Liver (tissue), 8 donors: ENCODE measurements at regions not wholly inside any gene's neighbourhood (a gene's known extent, or its start where the extent isn't known, plus 50 kb on each side); places are given as distances from the start of the nearest gene placed in this dataset.

Experiments
- DNase-seq: peaks from one replicate; pipeline ENCODE4 v3.0.0-alpha.2; 2017; ENCODE audit warnings: low spot score
- H3K27ac ChIP-seq, 2 donors: one replicate each; pipeline ENCODE4 v1.7.0; 2013; ENCODE audit warnings: inconsistent platforms in 2 of 2, low read length in 2 of 2, control low read depth in 1 of 2, low read depth in 1 of 2, mild to moderate bottlenecking in 1 of 2
- H3K27me3 ChIP-seq, 4 donors: one replicate each; pipeline versions ENCODE4 v1.6.1 to v1.7.0; 2013; ENCODE audit warnings: low read length in 3 of 4, inconsistent platforms in 1 of 4, mild to moderate bottlenecking in 1 of 4, moderate library complexity in 1 of 4; ENCODE audit not compliant: control insufficient read depth in 4 of 4, insufficient read depth in 4 of 4
- H3K36me3 ChIP-seq, 4 donors: one replicate each; pipeline versions ENCODE4 v1.6.1 to v1.7.0; 2013; ENCODE audit warnings: low read length in 3 of 4, mild to moderate bottlenecking in 3 of 4, low read depth in 1 of 4, moderate library complexity in 1 of 4; ENCODE audit not compliant: control insufficient read depth in 4 of 4, insufficient read depth in 3 of 4
- H3K4me1 ChIP-seq, 4 donors: one replicate each; pipeline versions ENCODE4 v1.6.1 to v1.7.0; 2013; ENCODE audit warnings: low read length in 3 of 4, mild to moderate bottlenecking in 3 of 4, moderate library complexity in 1 of 4; ENCODE audit not compliant: control insufficient read depth in 4 of 4, insufficient read depth in 4 of 4
- H3K4me3 ChIP-seq, 3 donors: one replicate each; pipeline versions ENCODE4 v1.6.1 to v1.7.0; 2013; ENCODE audit warnings: low read length in 3 of 3, control low read depth in 1 of 3, low read depth in 1 of 3, mild to moderate bottlenecking in 1 of 3
- H3K9ac ChIP-seq, 2 donors: one replicate each; pipeline ENCODE4 v1.7.0; 2013; ENCODE audit warnings: low read length in 2 of 2, mild to moderate bottlenecking in 2 of 2, moderate library complexity in 2 of 2, control low read depth in 1 of 2, low read depth in 1 of 2
- H3K9me3 ChIP-seq, 4 donors: one replicate each; pipeline versions ENCODE4 v1.6.1 to v1.7.0; 2013; ENCODE audit warnings: low read length in 3 of 4; ENCODE audit not compliant: control insufficient read depth in 4 of 4
- ATF3 ChIP-seq: IDR thresholded peaks from 2 replicates; pipeline ENCODE4 v1.6.1; 2016; ENCODE audit warnings: antibody characterized with exemption
- EGR1 ChIP-seq, 2 donors: IDR thresholded peaks; 2 replicates each; pipeline ENCODE4 v1.6.1; 2016 to 2018; ENCODE audit warnings: antibody characterized with exemption in 2 of 2, low read depth in 2 of 2
- FOXA1 ChIP-seq: IDR thresholded peaks from 2 replicates; pipeline ENCODE4 v1.6.1; 2016; ENCODE audit warnings: antibody characterized with exemption
- FOXA2 ChIP-seq: IDR thresholded peaks from 2 replicates; pipeline ENCODE4 v1.6.1; 2016; ENCODE audit warnings: antibody characterized with exemption
- GABPA ChIP-seq, 2 donors: IDR thresholded peaks in 1 of 2; conservative IDR thresholded peaks in 1 of 2; 2 replicates each; pipeline ENCODE4 v1.6.1; 2016; ENCODE audit warnings: antibody characterized with exemption in 2 of 2, mild to moderate bottlenecking in 1 of 2, moderate library complexity in 1 of 2
- HNF4A ChIP-seq, 2 donors: conservative IDR thresholded peaks; 2 replicates each; pipeline ENCODE4 v1.6.1; 2016; ENCODE audit warnings: antibody characterized with exemption in 2 of 2, mild to moderate bottlenecking in 2 of 2
- HNF4G ChIP-seq: IDR thresholded peaks from 2 replicates; pipeline ENCODE4 v1.6.1; 2016; ENCODE audit warnings: antibody characterized with exemption
- JUND ChIP-seq, 2 donors: IDR thresholded peaks; 2 replicates each; pipeline ENCODE4 v1.6.1; 2016; ENCODE audit warnings: antibody characterized with exemption in 2 of 2
- MAX ChIP-seq: IDR thresholded peaks from 2 replicates; pipeline ENCODE4 v1.6.1; 2016; ENCODE audit warnings: antibody characterized with exemption
- NR2F2 ChIP-seq: IDR thresholded peaks from 2 replicates; pipeline ENCODE4 v1.6.1; 2016; ENCODE audit warnings: antibody characterized with exemption
- RAD21 ChIP-seq, 2 donors: IDR thresholded peaks; 2 replicates each; pipeline ENCODE4 v1.6.1; 2016; ENCODE audit warnings: antibody characterized with exemption in 2 of 2, mild to moderate bottlenecking in 2 of 2
- REST ChIP-seq: IDR thresholded peaks from 2 replicates; pipeline ENCODE4 v1.6.1; 2016; ENCODE audit warnings: antibody characterized with exemption, mild to moderate bottlenecking
- RXRA ChIP-seq, 2 donors: IDR thresholded peaks; 2 replicates each; pipeline ENCODE4 v1.6.1; 2017 to 2018; ENCODE audit warnings: antibody characterized with exemption in 2 of 2, mild to moderate bottlenecking in 1 of 2
- SP1 ChIP-seq: IDR thresholded peaks from 2 replicates; pipeline ENCODE4 v1.6.1; 2018; ENCODE audit warnings: antibody characterized with exemption, mild to moderate bottlenecking
- TAF1 ChIP-seq: conservative IDR thresholded peaks from 2 replicates; pipeline ENCODE4 v1.6.1; 2016; ENCODE audit warnings: antibody characterized with exemption, mild to moderate bottlenecking
- YY1 ChIP-seq: IDR thresholded peaks from 2 replicates; pipeline ENCODE4 v1.6.1; 2016; ENCODE audit warnings: antibody characterized with exemption, mild to moderate bottlenecking
- WGBS: extraction: QIAGEN DNeasy Blood & Tissue Kit; methylation state at CpG from one replicate; pipeline ENCODE4 v1.1.7; 2013; 5-methylcytosine and 5-hydroxymethylcytosine counted together
- TF ChIP-seq, protein P1 (sequence below): fragments of 150-350 bp; IDR thresholded peaks from 2 replicates; pipeline ENCODE4 v1.5.1; 2017; ENCODE audit warnings: improper control_type of control experiment, low read depth, low read length; ENCODE audit not compliant: missing input control
- TF ChIP-seq, protein P2 (sequence below): IDR thresholded peaks from 2 replicates; pipeline ENCODE4 v1.6.1; 2016; ENCODE audit warnings: antibody characterized with exemption
- donor health status: healthy.
- donor health status: healthy.
- donor health status: healthy.
- donor health status: healthy.
- donor health status: healthy.

GRCh38 chr6:4644996-4645395 is 131.2 kb upstream of the CDYL start:
- H3K27ac ChIP-seq: no peak overlapping the region
- TF ChIP-seq MAX: no peak
- TF ChIP-seq EGR1 (IDR thresholded peaks at IDR 0.05; ENCODE audit: low read depth in 2 of 2): no peak
- no peak for TF ChIP-seq GABPA (IDR thresholded peaks at IDR 0.05 in 1 of 2, conservative IDR thresholded peaks at IDR 0.05 in 1 of 2)
- TF ChIP-seq TAF1: no peak
- no peak for TF ChIP-seq RAD21 (IDR thresholded peaks at IDR 0.05)
- TF ChIP-seq, protein P1, sequence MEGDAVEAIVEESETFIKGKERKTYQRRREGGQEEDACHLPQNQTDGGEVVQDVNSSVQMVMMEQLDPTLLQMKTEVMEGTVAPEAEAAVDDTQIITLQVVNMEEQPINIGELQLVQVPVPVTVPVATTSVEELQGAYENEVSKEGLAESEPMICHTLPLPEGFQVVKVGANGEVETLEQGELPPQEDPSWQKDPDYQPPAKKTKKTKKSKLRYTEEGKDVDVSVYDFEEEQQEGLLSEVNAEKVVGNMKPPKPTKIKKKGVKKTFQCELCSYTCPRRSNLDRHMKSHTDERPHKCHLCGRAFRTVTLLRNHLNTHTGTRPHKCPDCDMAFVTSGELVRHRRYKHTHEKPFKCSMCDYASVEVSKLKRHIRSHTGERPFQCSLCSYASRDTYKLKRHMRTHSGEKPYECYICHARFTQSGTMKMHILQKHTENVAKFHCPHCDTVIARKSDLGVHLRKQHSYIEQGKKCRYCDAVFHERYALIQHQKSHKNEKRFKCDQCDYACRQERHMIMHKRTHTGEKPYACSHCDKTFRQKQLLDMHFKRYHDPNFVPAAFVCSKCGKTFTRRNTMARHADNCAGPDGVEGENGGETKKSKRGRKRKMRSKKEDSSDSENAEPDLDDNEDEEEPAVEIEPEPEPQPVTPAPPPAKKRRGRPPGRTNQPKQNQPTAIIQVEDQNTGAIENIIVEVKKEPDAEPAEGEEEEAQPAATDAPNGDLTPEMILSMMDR: no peak
- TF ChIP-seq SP1: no peak
- TF ChIP-seq HNF4A (conservative IDR thresholded peaks at IDR 0.05): no peak
- TF ChIP-seq HNF4G: no peak
- no peak for TF ChIP-seq ATF3
- no peak for TF ChIP-seq RXRA (IDR thresholded peaks at IDR 0.05)
- TF ChIP-seq, protein P2, sequence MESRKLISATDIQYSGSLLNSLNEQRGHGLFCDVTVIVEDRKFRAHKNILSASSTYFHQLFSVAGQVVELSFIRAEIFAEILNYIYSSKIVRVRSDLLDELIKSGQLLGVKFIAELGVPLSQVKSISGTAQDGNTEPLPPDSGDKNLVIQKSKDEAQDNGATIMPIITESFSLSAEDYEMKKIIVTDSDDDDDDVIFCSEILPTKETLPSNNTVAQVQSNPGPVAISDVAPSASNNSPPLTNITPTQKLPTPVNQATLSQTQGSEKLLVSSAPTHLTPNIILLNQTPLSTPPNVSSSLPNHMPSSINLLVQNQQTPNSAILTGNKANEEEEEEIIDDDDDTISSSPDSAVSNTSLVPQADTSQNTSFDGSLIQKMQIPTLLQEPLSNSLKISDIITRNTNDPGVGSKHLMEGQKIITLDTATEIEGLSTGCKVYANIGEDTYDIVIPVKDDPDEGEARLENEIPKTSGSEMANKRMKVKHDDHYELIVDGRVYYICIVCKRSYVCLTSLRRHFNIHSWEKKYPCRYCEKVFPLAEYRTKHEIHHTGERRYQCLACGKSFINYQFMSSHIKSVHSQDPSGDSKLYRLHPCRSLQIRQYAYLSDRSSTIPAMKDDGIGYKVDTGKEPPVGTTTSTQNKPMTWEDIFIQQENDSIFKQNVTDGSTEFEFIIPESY: no peak
- no peak for TF ChIP-seq FOXA2
- TF ChIP-seq JUND (IDR thresholded peaks at IDR 0.05): no peak
- no peak for TF ChIP-seq FOXA1
- TF ChIP-seq REST: no peak
- no peak for TF ChIP-seq YY1
- no peak for TF ChIP-seq NR2F2
- no peak for DNase-seq
- no peak overlapping the region for H3K9ac ChIP-seq
- H3K27me3 ChIP-seq: peaks cover 0 to 6% (median 0%) of the 10 kb centered on the region in 4 donors
- no peak overlapping the region for H3K4me3 ChIP-seq
- H3K36me3 ChIP-seq: no peaks in the 10 kb centered on the region
- 80% methylated on average over 2 of the region's 2 CpGs for WGBS
- no peaks in the 10 kb centered on the region for H3K9me3 ChIP-seq
- H3K4me1 ChIP-seq: peaks cover 0 to 9% (median 1%) of the 10 kb centered on the region in 4 donors
